Ishikawa (cell line): ENCODE measurements at regions not wholly inside any gene's neighbourhood (a gene's known extent, or its start where the extent isn't known, plus 50 kb on each side); places are given as distances from the start of the nearest gene placed in this dataset.

Source experiments
- CEBPB ChIP-seq: IDR thresholded peaks from 2 replicates; pipeline ENCODE4 v1.6.1; 2012
- CREB1 ChIP-seq: IDR thresholded peaks from 2 replicates; pipeline ENCODE4 v1.6.1; 2012; ENCODE audit warnings: low read depth
- EGR1 ChIP-seq: IDR thresholded peaks from 2 replicates; pipeline ENCODE4 v1.6.1; 2012
- EP300 ChIP-seq: IDR thresholded peaks from 2 replicates; pipeline ENCODE4 v1.6.1; 2012; ENCODE audit warnings: borderline replicate concordance
- FOXM1 ChIP-seq: IDR thresholded peaks from 2 replicates; pipeline ENCODE4 v1.6.1; 2012; ENCODE audit warnings: low read depth, borderline replicate concordance
- NFIC ChIP-seq: IDR thresholded peaks from 2 replicates; pipeline ENCODE4 v1.6.1; 2012
- RAD21 ChIP-seq: IDR thresholded peaks from 2 replicates; pipeline ENCODE4 v1.6.1; 2012; ENCODE audit warnings: low read depth
- TAF1 ChIP-seq: IDR thresholded peaks from 2 replicates; pipeline ENCODE4 v1.6.1; 2012; ENCODE audit warnings: low read depth, mild to moderate bottlenecking
- TCF12 ChIP-seq: IDR thresholded peaks from 2 replicates; pipeline ENCODE4 v1.6.1; 2012; ENCODE audit warnings: low read depth
- TEAD4 ChIP-seq: IDR thresholded peaks from 2 replicates; pipeline ENCODE4 v1.6.1; 2012
- YY1 ChIP-seq: IDR thresholded peaks from 2 replicates; pipeline ENCODE4 v1.6.1; 2012; ENCODE audit warnings: low read depth
- ZBTB7A ChIP-seq: IDR thresholded peaks from 2 replicates; pipeline ENCODE4 v1.6.1; 2012; ENCODE audit warnings: low read depth
- TF ChIP-seq, protein P1 (sequence below): IDR thresholded peaks from 2 replicates; pipeline ENCODE4 v1.6.1; 2012; ENCODE audit warnings: low read depth, mild to moderate bottlenecking
- TF ChIP-seq, protein P2 (sequence below): IDR thresholded peaks from 2 replicates; pipeline ENCODE4 v1.6.1; 2012
- TF ChIP-seq, protein P3 (sequence below): IDR thresholded peaks from 2 replicates; pipeline ENCODE4 v1.6.1; 2012

- TF ChIP-seq YY1 (no peak), ZBTB7A (no peak), TCF12 (no peak)
- TF ChIP-seq, protein P1, sequence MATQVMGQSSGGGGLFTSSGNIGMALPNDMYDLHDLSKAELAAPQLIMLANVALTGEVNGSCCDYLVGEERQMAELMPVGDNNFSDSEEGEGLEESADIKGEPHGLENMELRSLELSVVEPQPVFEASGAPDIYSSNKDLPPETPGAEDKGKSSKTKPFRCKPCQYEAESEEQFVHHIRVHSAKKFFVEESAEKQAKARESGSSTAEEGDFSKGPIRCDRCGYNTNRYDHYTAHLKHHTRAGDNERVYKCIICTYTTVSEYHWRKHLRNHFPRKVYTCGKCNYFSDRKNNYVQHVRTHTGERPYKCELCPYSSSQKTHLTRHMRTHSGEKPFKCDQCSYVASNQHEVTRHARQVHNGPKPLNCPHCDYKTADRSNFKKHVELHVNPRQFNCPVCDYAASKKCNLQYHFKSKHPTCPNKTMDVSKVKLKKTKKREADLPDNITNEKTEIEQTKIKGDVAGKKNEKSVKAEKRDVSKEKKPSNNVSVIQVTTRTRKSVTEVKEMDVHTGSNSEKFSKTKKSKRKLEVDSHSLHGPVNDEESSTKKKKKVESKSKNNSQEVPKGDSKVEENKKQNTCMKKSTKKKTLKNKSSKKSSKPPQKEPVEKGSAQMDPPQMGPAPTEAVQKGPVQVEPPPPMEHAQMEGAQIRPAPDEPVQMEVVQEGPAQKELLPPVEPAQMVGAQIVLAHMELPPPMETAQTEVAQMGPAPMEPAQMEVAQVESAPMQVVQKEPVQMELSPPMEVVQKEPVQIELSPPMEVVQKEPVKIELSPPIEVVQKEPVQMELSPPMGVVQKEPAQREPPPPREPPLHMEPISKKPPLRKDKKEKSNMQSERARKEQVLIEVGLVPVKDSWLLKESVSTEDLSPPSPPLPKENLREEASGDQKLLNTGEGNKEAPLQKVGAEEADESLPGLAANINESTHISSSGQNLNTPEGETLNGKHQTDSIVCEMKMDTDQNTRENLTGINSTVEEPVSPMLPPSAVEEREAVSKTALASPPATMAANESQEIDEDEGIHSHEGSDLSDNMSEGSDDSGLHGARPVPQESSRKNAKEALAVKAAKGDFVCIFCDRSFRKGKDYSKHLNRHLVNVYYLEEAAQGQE: no peak
These were observed 173.8 kb upstream of the SMIM30 start for GRCh38 chr7:113292105-113292504.

- TF ChIP-seq, protein P2, sequence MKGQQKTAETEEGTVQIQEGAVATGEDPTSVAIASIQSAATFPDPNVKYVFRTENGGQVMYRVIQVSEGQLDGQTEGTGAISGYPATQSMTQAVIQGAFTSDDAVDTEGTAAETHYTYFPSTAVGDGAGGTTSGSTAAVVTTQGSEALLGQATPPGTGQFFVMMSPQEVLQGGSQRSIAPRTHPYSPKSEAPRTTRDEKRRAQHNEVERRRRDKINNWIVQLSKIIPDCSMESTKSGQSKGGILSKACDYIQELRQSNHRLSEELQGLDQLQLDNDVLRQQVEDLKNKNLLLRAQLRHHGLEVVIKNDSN: no peak
These were observed 172.7 kb upstream of the SMIM30 start for GRCh38 chr7:113291058-113291457.

- TF ChIP-seq TEAD4 (no peak), FOXM1 (no peak), TAF1 (no peak), RAD21 (peak; percentile 58)
- TF ChIP-seq, protein P2: no peak
- TF ChIP-seq, protein P3, sequence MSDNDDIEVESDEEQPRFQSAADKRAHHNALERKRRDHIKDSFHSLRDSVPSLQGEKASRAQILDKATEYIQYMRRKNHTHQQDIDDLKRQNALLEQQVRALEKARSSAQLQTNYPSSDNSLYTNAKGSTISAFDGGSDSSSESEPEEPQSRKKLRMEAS: no peak
These were observed 170.9 kb upstream of the SMIM30 start for GRCh38 chr7:113289140-113289740.

- TF ChIP-seq, protein P1: no peak
- TF ChIP-seq, protein P2: no peak
- TF ChIP-seq TEAD4: no peak
- TF ChIP-seq YY1: no peak
- no peak for TF ChIP-seq EP300
- no peak for TF ChIP-seq CEBPB
- no peak for TF ChIP-seq RAD21
These were observed 167.1 kb upstream of the SMIM30 start for GRCh38 chr7:113285411-113285810.

DNA sequence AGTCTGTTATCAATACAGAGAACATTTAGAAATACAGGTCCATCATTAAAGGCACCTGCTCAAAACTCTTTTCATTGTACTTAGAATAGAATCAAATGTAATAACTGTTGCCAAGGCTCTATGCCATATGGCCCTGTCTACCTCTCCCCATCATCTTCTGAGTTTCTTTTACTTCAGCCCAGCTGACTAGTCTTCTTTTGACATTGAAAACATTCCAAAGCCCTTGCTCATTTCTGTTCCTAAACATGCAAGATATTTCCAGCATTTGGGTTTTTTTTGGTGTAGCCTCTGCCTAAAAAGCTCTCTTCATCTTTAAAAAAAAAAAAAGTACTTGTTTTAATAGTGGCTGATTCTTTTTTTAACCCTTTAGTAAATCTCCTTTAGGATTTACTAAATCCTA is 165.5 kb upstream of the SMIM30 start:
- TF ChIP-seq, protein P1: no peak
- TF ChIP-seq TAF1 (no peak), RAD21 (no peak), TCF12 (no peak), EP300 (no peak), YY1 (no peak), EGR1 (no peak), ZBTB7A (no peak), FOXM1 (no peak), CREB1 (no peak), CEBPB (no peak), NFIC (no peak)
- TF ChIP-seq, protein P2: no peak
- TF ChIP-seq, protein P3: no peak
